ENCODE measurements at regions not wholly inside any gene's neighbourhood (a gene's known extent, or its start where the extent isn't known, plus 50 kb on each side); places are given as distances from the start of the nearest gene placed in this dataset.

DNA sequence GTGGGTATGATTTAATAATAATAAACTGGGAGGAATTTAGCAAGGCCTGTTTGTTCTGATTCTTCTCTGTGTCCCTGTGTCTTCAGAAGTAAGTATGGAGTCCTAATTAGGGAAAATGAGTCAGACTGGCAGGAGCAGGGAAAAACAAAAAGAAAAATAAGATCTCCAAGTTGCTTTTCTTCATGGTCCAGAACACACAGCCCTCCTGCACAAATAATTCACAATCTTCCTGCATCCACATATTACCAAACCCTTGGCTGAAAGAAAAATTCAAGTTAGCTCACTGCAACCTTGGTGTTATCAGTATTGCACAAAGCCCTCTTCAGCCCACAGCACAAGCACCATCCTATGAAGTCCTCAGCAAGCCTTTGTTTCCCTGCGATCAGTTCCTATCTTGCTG, 142.0 kb upstream of the LAMA2 start:
- TF ChIP-seq CTCF (conservative IDR thresholded peaks at IDR 0.05; ENCODE audit: low read depth, low read length), result no peak
- no peak for TF ChIP-seq EZH2 (IDR thresholded peaks at IDR 0.05; ENCODE audit: borderline replicate concordance, low read depth, low read length, poor library complexity, severe bottlenecking)

Measured in A673 (cell line).